A673 (cell line): ENCODE measurements at regions not wholly inside any gene's neighbourhood (a gene's known extent, or its start where the extent isn't known, plus 50 kb on each side); places are given as distances from the start of the nearest gene placed in this dataset.

ENCODE experiments used
- BruUV-seq: library from RNA; stranded (reverse); fragments of 400-500 nt; replicated peaks from 2 replicates; lab custom pipeline; 2021; lab: Mats Ljungman, UMichigan
- CTCF ChIA-PET: fragments of 300-600 bp; sonication (Branson Sonifier 250); formaldehyde crosslinking; loops from one replicate; lab custom pipeline; 2022; ENCODE audit warnings: antibody characterized with exemption; lab: Charles Lee
- POLR2A ChIA-PET: fragments of 300-600 bp; sonication (Branson Sonifier 250); formaldehyde crosslinking; loops from one replicate; lab custom pipeline; 2022; ENCODE audit warnings: antibody characterized with exemption; ENCODE audit not compliant: low non-redundant PET; lab: Charles Lee
- DNase-seq: peaks from one replicate; pipeline ENCODE4 v3.0.0-alpha.2; 2015; ENCODE audit warnings: low spot score
- H3K27ac ChIP-seq: fragments of 200-600 bp; sonication (generic); 2 replicates; pipeline ENCODE4 v1.5.1; 2016; ENCODE audit warnings: mixed run types, low read depth, mild to moderate bottlenecking, mixed read lengths, antibody characterized with exemption, low read length; ENCODE audit not compliant: poor library complexity, severe bottlenecking
- H3K27me3 ChIP-seq: fragments of 200-600 bp; sonication (generic); replicated peaks from 2 replicates; pipeline ENCODE4 v1.6.1; 2017; ENCODE audit warnings: mixed run types, low read depth, mild to moderate bottlenecking, mixed read lengths, antibody characterized with exemption, low read length; ENCODE audit not compliant: insufficient read depth, poor library complexity
- H3K36me3 ChIP-seq: fragments of 200-600 bp; sonication (generic); 2 replicates; pipeline ENCODE4 v1.6.1; 2016; ENCODE audit warnings: mixed run types, mild to moderate bottlenecking, mixed read lengths, antibody characterized with exemption, low read length; ENCODE audit not compliant: insufficient read depth, poor library complexity, severe bottlenecking
- H3K4me1 ChIP-seq: fragments of 200-600 bp; sonication (generic); 2 replicates; pipeline ENCODE4 v1.6.1; 2017; ENCODE audit warnings: mixed run types, mild to moderate bottlenecking, mixed read lengths, antibody characterized with exemption, low read length; ENCODE audit not compliant: insufficient read depth, poor library complexity, severe bottlenecking
- H3K4me3 ChIP-seq: fragments of 200-600 bp; sonication (generic); 2 replicates; pipeline ENCODE4 v1.5.1; 2016; ENCODE audit warnings: low read depth, mixed run types, mild to moderate bottlenecking, mixed read lengths, low read length; ENCODE audit not compliant: poor library complexity, severe bottlenecking
- H3K9me3 ChIP-seq: fragments of 200-600 bp; sonication (generic); 2 replicates; pipeline ENCODE4 v1.6.1; 2016; ENCODE audit warnings: mixed run types, low read depth, mild to moderate bottlenecking, mixed read lengths, antibody characterized with exemption, low read length; ENCODE audit not compliant: poor library complexity, severe bottlenecking
- EZH2 ChIP-seq: fragments of 200-600 bp; sonication (generic); IDR thresholded peaks from 2 replicates; pipeline ENCODE4 v1.6.1; 2017; ENCODE audit warnings: borderline replicate concordance, low read depth, mild to moderate bottlenecking, mixed read lengths, antibody characterized with exemption, low read length; ENCODE audit not compliant: poor library complexity, severe bottlenecking
- intact Hi-C: fragments of 100-400 bp; cut with micrococcal nuclease; formaldehyde crosslinking; loops from one replicate; pipeline ENCODE4 v1.10.0; 2022; ENCODE audit not compliant: unreplicated experiment
- TF ChIP-seq, protein P1 (sequence below): fragments of 300-800, 200-600 bp; sonication (generic); conservative IDR thresholded peaks from 2 replicates; pipeline ENCODE4 v1.5.1; 2017; ENCODE audit warnings: low read depth, mild to moderate bottlenecking, antibody characterized with exemption, low read length, moderate library complexity, mixed read lengths

DNA sequence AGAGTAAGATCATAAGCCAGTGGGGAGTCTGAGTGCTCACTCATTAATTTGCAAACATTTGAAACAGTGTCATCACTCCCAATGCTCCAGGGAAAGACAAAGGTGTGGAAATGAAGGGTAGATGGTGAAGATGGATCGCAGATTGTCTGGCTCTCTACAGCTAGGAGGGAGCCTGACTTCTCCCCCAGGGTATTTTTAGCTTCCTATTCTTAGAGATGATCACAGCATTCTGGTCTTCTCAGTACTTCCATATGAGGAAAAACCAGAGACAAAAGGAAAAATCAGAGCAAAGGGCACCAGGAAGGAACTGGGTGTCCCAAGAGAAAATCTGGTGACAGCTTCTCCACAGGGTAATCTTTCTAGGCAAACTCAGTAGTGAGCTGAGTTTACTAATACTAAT is 401.9 kb upstream of the GRIA1 start:
- DNase-seq = no peak
- TF ChIP-seq, protein P1, sequence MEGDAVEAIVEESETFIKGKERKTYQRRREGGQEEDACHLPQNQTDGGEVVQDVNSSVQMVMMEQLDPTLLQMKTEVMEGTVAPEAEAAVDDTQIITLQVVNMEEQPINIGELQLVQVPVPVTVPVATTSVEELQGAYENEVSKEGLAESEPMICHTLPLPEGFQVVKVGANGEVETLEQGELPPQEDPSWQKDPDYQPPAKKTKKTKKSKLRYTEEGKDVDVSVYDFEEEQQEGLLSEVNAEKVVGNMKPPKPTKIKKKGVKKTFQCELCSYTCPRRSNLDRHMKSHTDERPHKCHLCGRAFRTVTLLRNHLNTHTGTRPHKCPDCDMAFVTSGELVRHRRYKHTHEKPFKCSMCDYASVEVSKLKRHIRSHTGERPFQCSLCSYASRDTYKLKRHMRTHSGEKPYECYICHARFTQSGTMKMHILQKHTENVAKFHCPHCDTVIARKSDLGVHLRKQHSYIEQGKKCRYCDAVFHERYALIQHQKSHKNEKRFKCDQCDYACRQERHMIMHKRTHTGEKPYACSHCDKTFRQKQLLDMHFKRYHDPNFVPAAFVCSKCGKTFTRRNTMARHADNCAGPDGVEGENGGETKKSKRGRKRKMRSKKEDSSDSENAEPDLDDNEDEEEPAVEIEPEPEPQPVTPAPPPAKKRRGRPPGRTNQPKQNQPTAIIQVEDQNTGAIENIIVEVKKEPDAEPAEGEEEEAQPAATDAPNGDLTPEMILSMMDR = no peak
- no peak for TF ChIP-seq EZH2
- no peaks in the 10 kb centered on the region for H3K36me3 ChIP-seq
- ChIA-PET POLR2A (no interaction called here), CTCF (no interaction called here)
- no peak overlapping the region for H3K4me3 ChIP-seq
- BruUV-seq = no TSS peak
- no peaks in the 10 kb centered on the region for H3K9me3 ChIP-seq
- intact Hi-C loops = no loop called here
- H3K27ac ChIP-seq = no peak overlapping the region
- H3K4me1 ChIP-seq = no peaks in the 10 kb centered on the region
- no peaks in the 10 kb centered on the region for H3K27me3 ChIP-seq

DNA sequence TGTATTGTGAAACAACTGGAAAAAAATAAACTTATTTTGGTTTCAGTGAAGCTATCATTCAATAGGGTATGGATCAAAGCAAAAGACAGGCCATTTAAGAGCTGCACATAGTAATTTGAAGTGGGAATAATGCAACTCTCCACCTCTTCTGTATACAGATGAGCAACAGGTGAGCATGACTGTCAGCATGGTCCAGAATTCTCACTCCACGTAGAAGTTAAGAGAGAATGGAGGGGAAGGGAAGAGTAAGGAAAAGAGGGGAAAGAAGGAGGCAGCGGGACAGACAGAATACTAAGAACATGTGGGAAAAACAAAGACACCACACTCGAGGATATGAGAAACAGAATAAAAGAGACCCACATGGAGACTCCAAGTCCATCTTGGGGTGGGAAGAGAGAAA is 396.1 kb upstream of the GRIA1 start:
- POLR2A ChIA-PET = no interaction called here
- Histone ChIP-seq H3K9me3 (no peaks in the 10 kb centered on the region), H3K27ac (no peak overlapping the region), H3K27me3 (peaks cover 3% of the 10 kb centered on the region), H3K36me3 (no peaks in the 10 kb centered on the region), H3K4me3 (no peak overlapping the region), H3K4me1 (no peaks in the 10 kb centered on the region)
- CTCF ChIA-PET = interaction anchor here (0.6 kb wide), 1 partner anchor 707 kb away, joined by 5 read pairs; no protein-coding TSS in a partner anchor
- DNase-seq = no peak
- intact Hi-C loops = no loop called here
- TF ChIP-seq, protein P1 = no peak
- no peak for TF ChIP-seq EZH2
- BruUV-seq = no TSS peak

DNA sequence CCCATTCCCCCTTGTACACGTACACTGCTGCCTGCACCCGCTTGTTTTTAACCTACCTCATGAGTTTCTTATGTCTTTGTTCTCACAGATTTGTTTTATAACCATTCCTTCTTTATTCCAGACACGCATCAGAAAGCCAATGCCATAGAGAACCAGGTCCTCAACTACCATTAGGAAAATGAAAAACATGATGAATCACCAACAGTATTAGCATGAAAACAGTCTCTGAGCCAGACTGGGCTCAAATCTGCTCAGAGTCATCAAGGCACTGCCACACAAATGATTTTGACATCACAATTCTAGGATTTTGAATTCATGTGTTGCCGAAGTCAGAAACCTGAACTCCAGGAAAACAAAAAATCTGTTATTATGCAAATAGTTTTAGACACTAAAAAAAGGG is 394.1 kb upstream of the GRIA1 start:
- intact Hi-C loops = no loop called here
- H3K36me3 ChIP-seq = no peaks in the 10 kb centered on the region
- no peak overlapping the region for H3K27ac ChIP-seq

More for the DNA sequence above, 394.1 kb upstream of the GRIA1 start:
- ChIA-PET CTCF (no interaction called here), POLR2A (no interaction called here)
- H3K4me3 ChIP-seq = no peak overlapping the region
- H3K27me3 ChIP-seq = peaks cover 3% of the 10 kb centered on the region
- no peaks in the 10 kb centered on the region for H3K9me3 ChIP-seq
- DNase-seq = no peak
- BruUV-seq = no TSS peak
- no peaks in the 10 kb centered on the region for H3K4me1 ChIP-seq
- no peak for TF ChIP-seq EZH2
- TF ChIP-seq, protein P1 = no peak
